Stimulated activated CD4-positive, alpha-beta T cell treated with anti-CD3 and anti-CD28 coated beads, Interleukin-15, amount 100 ng/mL, for 24 hours (primary cell): ENCODE measurements at regions not wholly inside any gene's neighbourhood (a gene's known extent, or its start where the extent isn't known, plus 50 kb on each side); places are given as distances from the start of the nearest gene placed in this dataset.

ENCODE experiments used
- DNase-seq: peaks from one replicate; pipeline ENCODE4 v3.0.0-alpha.2; 2020

GRCh38 chr5:68958428-68958827 is 135.4 kb upstream of the SLC30A5 start:
- DNase-seq, result no peak

GRCh38 chr5:68960456-68960855 is 133.4 kb upstream of the SLC30A5 start:
- no peak for DNase-seq

- no peak for DNase-seq
These were observed 132.9 kb upstream of the SLC30A5 start for GRCh38 chr5:68960961-68961360.

- no peak for DNase-seq
These were observed 132.1 kb upstream of the SLC30A5 start for GRCh38 chr5:68961762-68962161.

GRCh38 chr5:68962757-68963484 is 130.9 kb upstream of the SLC30A5 start:
- DNase-seq, result peak; percentile 25

GRCh38 chr5:68964679-68965078 is 129.1 kb upstream of the SLC30A5 start:
- DNase-seq, result no peak

GRCh38 chr5:68965926-68966325 is 127.9 kb upstream of the SLC30A5 start:
- DNase-seq, result no peak

- no peak for DNase-seq
These were observed 127.2 kb upstream of the SLC30A5 start for GRCh38 chr5:68966596-68966995.

GRCh38 chr5:68968429-68968828 is 125.4 kb upstream of the SLC30A5 start:
- no peak for DNase-seq

- DNase-seq, result no peak
These were observed 123.2 kb upstream of the SLC30A5 start for GRCh38 chr5:68970617-68971016.

GRCh38 chr5:68973696-68974095 is 120.1 kb upstream of the SLC30A5 start:
- DNase-seq, result no peak

- DNase-seq, result no peak
These were observed 110.8 kb upstream of the SLC30A5 start for GRCh38 chr5:68983043-68983442.

- DNase-seq, result no peak
These were observed 109.9 kb upstream of the SLC30A5 start for GRCh38 chr5:68983959-68984358.

GRCh38 chr5:68991279-68992084 is 102.3 kb upstream of the SLC30A5 start:
- no peak for DNase-seq

GRCh38 chr5:68994645-68995044 is 99.2 kb upstream of the SLC30A5 start:
- DNase-seq, result no peak

- no peak for DNase-seq
These were observed 97.8 kb upstream of the SLC30A5 start for GRCh38 chr5:68995845-68996545.

GRCh38 chr5:68999181-68999580 is 94.6 kb upstream of the SLC30A5 start:
- no peak for DNase-seq

GRCh38 chr5:69000216-69000919 is 93.4 kb upstream of the SLC30A5 start:
- no peak for DNase-seq

- DNase-seq, result no peak
These were observed 92.9 kb upstream of the SLC30A5 start for GRCh38 chr5:69000949-69001348.

GRCh38 chr5:69001627-69002026 is 92.2 kb upstream of the SLC30A5 start:
- DNase-seq, result no peak

GRCh38 chr5:69004127-69004526 is 89.7 kb upstream of the SLC30A5 start:
- no peak for DNase-seq

GRCh38 chr5:69004676-69005075 is 89.1 kb upstream of the SLC30A5 start:
- no peak for DNase-seq

- no peak for DNase-seq
These were observed 87.8 kb upstream of the SLC30A5 start for GRCh38 chr5:69006030-69006429.
